MM.1S (cell line): ENCODE measurements at regions not wholly inside any gene's neighbourhood (a gene's known extent, or its start where the extent isn't known, plus 50 kb on each side); places are given as distances from the start of the nearest gene placed in this dataset.

Source experiments
- CTCF ChIP-seq: fragments of 300-600 bp; sonication (generic); IDR thresholded peaks from 2 replicates; pipeline ENCODE4 v1.5.1; 2016; ENCODE audit warnings: antibody characterized with exemption, low read length, mixed read lengths
- EZH2phosphoT487 ChIP-seq: fragments of 300-600 bp; sonication (generic); IDR thresholded peaks from 2 replicates; pipeline ENCODE4 v1.6.1; 2018; ENCODE audit warnings: antibody characterized with exemption, low read length

- TF ChIP-seq CTCF (no peak), EZH2phosphoT487 (no peak)
These were observed 147.1 kb upstream of the SH3BP4 start for GRCh38 chr2:234804704-234805103.
